ENCODE measurements at regions not wholly inside any gene's neighbourhood (a gene's known extent, or its start where the extent isn't known, plus 50 kb on each side); places are given as distances from the start of the nearest gene placed in this dataset.
"Not testable (repeated sequence)": the region's sequence is repeated elsewhere in the genome, so short reads cannot be mapped to it uniquely, and the experiment has no call there.

DNA sequence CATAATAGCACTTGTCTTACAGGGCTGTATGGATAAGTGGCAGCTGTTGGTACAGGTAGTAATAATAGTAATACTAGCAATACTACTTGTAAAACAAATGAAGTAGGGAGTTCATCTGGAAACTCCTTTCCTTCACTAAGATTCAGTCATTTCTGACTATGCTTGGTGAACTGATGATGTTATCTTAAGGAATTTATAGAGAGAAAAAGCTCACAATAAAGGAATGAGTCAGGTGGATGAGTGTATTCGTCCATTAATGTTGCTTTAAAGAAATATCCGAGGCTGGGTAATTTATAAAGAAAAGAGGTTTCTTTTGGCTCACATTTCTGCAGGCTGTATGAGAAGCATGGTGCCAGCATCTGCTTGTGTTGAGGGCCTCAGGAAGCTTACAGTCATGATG is 477.3 kb downstream of the KLF12 start:
- Histone ChIP-seq H3K27me3 (ENCODE audit: insufficient read depth in 3 of 3, low read length in 2 of 3) (no peaks in the 10 kb centered on the region), H3K9me3 (no peaks in the 10 kb centered on the region), H3K27ac (no peak overlapping the region), H3K36me3 (ENCODE audit: insufficient read depth in 1 of 2, low read depth in 1 of 2) (no peaks in the 10 kb centered on the region), H3K4me1 (no peaks in the 10 kb centered on the region), H3K4me3 (no peak overlapping the region)
- WGBS, 3 donors, result 91% methylated on average over 2 of the region's 2 CpGs
- intact Hi-C loops (cut with DNase I), result no loop called here
- ATAC-seq (no peak), DNase-seq (no peak)
- TF ChIP-seq, protein P1, sequence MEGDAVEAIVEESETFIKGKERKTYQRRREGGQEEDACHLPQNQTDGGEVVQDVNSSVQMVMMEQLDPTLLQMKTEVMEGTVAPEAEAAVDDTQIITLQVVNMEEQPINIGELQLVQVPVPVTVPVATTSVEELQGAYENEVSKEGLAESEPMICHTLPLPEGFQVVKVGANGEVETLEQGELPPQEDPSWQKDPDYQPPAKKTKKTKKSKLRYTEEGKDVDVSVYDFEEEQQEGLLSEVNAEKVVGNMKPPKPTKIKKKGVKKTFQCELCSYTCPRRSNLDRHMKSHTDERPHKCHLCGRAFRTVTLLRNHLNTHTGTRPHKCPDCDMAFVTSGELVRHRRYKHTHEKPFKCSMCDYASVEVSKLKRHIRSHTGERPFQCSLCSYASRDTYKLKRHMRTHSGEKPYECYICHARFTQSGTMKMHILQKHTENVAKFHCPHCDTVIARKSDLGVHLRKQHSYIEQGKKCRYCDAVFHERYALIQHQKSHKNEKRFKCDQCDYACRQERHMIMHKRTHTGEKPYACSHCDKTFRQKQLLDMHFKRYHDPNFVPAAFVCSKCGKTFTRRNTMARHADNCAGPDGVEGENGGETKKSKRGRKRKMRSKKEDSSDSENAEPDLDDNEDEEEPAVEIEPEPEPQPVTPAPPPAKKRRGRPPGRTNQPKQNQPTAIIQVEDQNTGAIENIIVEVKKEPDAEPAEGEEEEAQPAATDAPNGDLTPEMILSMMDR (IDR thresholded peaks at IDR 0.05), result no peak

DNA sequence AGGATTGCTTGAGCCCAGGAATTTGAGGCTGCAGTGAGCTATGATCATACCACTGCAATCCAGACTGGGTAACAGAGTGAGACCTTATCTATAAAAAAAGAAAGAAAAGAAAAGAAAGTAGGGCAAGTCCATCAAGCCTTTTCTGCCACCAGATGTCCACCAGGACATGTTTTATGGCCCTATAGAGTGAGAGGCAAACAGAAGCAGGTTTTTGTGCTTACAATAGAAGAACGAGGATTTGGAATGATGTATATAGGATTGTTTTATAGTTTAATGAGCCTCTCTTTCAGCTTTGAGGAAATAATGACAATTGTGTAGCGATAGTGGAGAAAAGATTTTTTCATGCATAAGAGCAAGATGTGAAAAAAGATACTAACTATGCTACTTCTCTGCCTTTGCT is 480.5 kb downstream of the KLF12 start:
- H3K4me3 ChIP-seq, result no peak overlapping the region
- WGBS, 3 donors, result 84 to 88% (median 84%) methylated on average over 2 of the region's 2 CpGs
- H3K27ac ChIP-seq, result no peak overlapping the region
- intact Hi-C loops (cut with DNase I), result no loop called here
- no peaks in the 10 kb centered on the region for H3K4me1 ChIP-seq
- ATAC-seq (no peak), DNase-seq (no peak)
- H3K9me3 ChIP-seq, result no peaks in the 10 kb centered on the region
- H3K27me3 ChIP-seq (ENCODE audit: insufficient read depth in 3 of 3, low read length in 2 of 3), result no peaks in the 10 kb centered on the region
- no peaks in the 10 kb centered on the region for H3K36me3 ChIP-seq (ENCODE audit: insufficient read depth in 1 of 2, low read depth in 1 of 2)
- TF ChIP-seq, protein P1 (IDR thresholded peaks at IDR 0.05), result no peak

DNA sequence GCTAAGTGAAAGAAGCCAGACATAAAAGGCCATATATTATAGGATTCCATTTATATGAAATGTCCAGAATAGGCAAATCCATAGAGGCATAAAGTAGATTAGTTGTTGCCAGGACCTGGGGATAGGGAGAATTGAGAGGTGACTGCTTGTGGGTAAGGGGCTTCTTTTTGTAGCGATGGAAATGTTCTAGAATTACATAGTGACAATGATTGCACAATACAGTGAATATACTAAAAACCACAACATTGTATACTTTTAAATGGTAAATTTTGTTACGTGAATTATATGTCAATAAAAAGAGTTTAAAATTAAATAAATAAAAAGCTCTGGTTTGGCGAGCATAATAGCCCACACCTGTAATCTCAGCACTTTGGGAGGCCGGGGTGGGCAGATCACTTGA is 486.8 kb downstream of the KLF12 start:
- intact Hi-C loops (cut with DNase I), result no loop called here
- ATAC-seq (no peak), DNase-seq (no peak)
- Histone ChIP-seq H3K4me1 (no peaks in the 10 kb centered on the region), H3K4me3 (no peak overlapping the region), H3K27ac (no peak overlapping the region), H3K9me3 (no peaks in the 10 kb centered on the region), H3K27me3 (ENCODE audit: insufficient read depth in 3 of 3, low read length in 2 of 3) (no peaks in the 10 kb centered on the region), H3K36me3 (ENCODE audit: insufficient read depth in 1 of 2, low read depth in 1 of 2) (no peaks in the 10 kb centered on the region)
- 86 to 93% (median 92%) methylated on average over 4 of the region's 4 CpGs for WGBS, 3 donors
- TF ChIP-seq, protein P1 (IDR thresholded peaks at IDR 0.05), result no peak

DNA sequence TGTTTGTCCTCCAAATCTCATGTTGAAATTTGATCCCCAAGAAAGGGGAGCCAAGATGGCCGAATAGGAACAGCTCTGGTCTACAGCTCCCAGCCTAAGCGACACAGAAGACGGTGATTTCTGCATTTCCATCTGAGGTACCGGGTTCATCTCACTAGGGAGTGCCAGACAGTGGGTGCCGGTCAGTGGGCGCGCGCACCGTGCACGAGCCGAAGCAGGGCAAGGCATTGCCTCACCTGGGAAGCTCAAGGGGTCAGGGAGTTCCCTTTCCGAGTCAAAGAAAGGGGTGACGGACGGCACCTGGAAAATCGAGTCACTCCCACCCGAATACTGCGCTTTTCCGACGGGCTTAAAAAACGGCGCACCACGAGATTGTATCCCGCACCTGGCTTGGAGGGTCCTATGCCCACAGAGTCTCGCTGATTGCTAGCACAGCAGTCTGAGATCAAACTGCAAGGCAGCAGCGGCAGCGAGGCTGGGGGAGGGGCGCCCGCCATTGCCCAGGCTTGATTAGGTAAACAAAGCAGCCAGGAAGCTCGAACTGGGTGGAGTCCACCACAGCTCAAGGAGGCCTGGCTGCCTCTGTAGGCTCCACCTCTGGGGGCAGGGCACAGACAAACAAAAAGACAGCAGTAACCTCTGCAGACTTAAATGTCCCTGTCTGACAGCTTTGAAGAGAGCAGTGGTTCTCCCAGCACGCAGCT is 493.6 kb downstream of the KLF12 start:
- H3K4me3 ChIP-seq; H3K36me3 ChIP-seq (ENCODE audit: insufficient read depth in 1 of 2, low read depth in 1 of 2); H3K4me1 ChIP-seq; H3K9me3 ChIP-seq; intact Hi-C loops (cut with DNase I); DNase-seq; ATAC-seq; H3K27ac ChIP-seq; H3K27me3 ChIP-seq (ENCODE audit: insufficient read depth in 3 of 3, low read length in 2 of 3): not testable (repeated sequence)
- 89 to 97% (median 95%) methylated on average over 23 to 29 of the region's 30 CpGs for WGBS, 3 donors

DNA sequence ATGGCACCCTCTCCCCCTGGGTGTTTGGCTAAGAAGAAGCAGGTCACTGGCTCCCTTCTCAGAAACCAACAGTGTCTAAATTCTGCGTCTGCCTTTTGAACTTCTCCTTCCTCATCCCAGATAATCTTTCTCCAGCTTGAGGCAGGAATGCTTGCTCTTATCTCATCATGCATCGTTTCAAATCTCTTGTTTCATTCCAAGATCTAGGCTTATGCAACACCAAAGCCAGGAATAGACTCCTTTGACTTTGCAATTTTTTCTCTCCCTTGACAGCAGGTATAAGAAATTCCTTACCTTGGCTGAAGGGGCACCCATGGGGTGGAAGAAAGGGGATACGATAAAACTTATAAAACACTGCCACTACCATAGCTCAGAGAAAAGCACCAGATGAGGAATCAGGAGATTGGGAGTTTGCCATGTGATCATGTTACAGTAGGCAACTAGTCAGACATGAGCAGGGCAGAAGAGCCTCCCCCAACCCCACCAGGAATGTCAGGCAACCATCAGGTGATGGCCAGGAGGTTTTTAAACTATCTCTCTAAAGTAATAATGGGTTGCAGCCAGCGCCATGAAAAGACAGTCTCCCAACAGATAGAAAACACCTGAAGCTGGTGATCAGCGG is 498.9 kb downstream of the KLF12 start:
- 60 to 77% (median 63%) methylated on average over 5 of the region's 5 CpGs for WGBS, 3 donors
- Histone ChIP-seq H3K4me3 (no peak overlapping the region), H3K9me3 (no peaks in the 10 kb centered on the region), H3K27ac (no peak overlapping the region), H3K36me3 (ENCODE audit: insufficient read depth in 1 of 2, low read depth in 1 of 2) (no peaks in the 10 kb centered on the region), H3K27me3 (ENCODE audit: insufficient read depth in 3 of 3, low read length in 2 of 3) (no peaks in the 10 kb centered on the region), H3K4me1 (no peaks in the 10 kb centered on the region)
- DNase-seq, result no peak
- intact Hi-C loops (cut with DNase I), result no loop called here
- peak in 2 of 4 donors; percentile 65 to 70 for ATAC-seq
- TF ChIP-seq, protein P1 (IDR thresholded peaks at IDR 0.05), result no peak
